ENCODE measurements at regions not wholly inside any gene's neighbourhood (a gene's known extent, or its start where the extent isn't known, plus 50 kb on each side); places are given as distances from the start of the nearest gene placed in this dataset.
A peak's percentile ranks its signal among the peaks of the same experiment; 100 is the strongest.

- Histone ChIP-seq H3K9me3 (no peaks in the 10 kb centered on the region), H3K27me3 (no peaks in the 10 kb centered on the region), H3K4me1 (no peaks in the 10 kb centered on the region), H3K27ac (no peak overlapping the region), H3K4me3 (no peak overlapping the region), H3K36me3 (no peaks in the 10 kb centered on the region)
- intact Hi-C loops (cut with DNase I) = no loop called here
- DNase-seq (ENCODE audit: extremely low spot score in 2 of 2) = peak in 1 of 2 donors; percentile 46
- TF ChIP-seq CTCF (IDR thresholded peaks at IDR 0.05) = no peak
- TF ChIP-seq POLR2A (IDR thresholded peaks at IDR 0.05) = no peak
- TF ChIP-seq POLR2AphosphoS5 (IDR thresholded peaks at IDR 0.05; ENCODE audit: insufficient read depth in 1 of 2, low read depth in 1 of 2) = no peak
These were observed 176.1 kb downstream of the MINAR1 start for GRCh38 chr15:79608066-79608864.

- DNase-seq (ENCODE audit: extremely low spot score in 2 of 2) = peak in 1 of 2 donors; percentile 55
- Histone ChIP-seq H3K27ac (no peak overlapping the region), H3K4me3 (no peak overlapping the region), H3K27me3 (no peaks in the 10 kb centered on the region), H3K36me3 (no peaks in the 10 kb centered on the region), H3K4me1 (no peaks in the 10 kb centered on the region), H3K9me3 (no peaks in the 10 kb centered on the region)
- no peak for TF ChIP-seq POLR2AphosphoS5 (IDR thresholded peaks at IDR 0.05; ENCODE audit: insufficient read depth in 1 of 2, low read depth in 1 of 2)
- TF ChIP-seq POLR2A (IDR thresholded peaks at IDR 0.05) = no peak
- TF ChIP-seq CTCF (IDR thresholded peaks at IDR 0.05) = no peak
- intact Hi-C loops (cut with DNase I) = no loop called here
These were observed 177.4 kb downstream of the MINAR1 start for GRCh38 chr15:79609506-79609905.

- Histone ChIP-seq H3K4me1 (no peaks in the 10 kb centered on the region), H3K36me3 (no peaks in the 10 kb centered on the region), H3K4me3 (no peak overlapping the region), H3K9me3 (no peaks in the 10 kb centered on the region), H3K27ac (no peak overlapping the region), H3K27me3 (no peaks in the 10 kb centered on the region)
- DNase-seq (ENCODE audit: extremely low spot score in 2 of 2) = no peak
- intact Hi-C loops (cut with DNase I) = no loop called here
- TF ChIP-seq POLR2A (IDR thresholded peaks at IDR 0.05) = no peak
- no peak for TF ChIP-seq CTCF (IDR thresholded peaks at IDR 0.05)
- no peak for TF ChIP-seq POLR2AphosphoS5 (IDR thresholded peaks at IDR 0.05; ENCODE audit: insufficient read depth in 1 of 2, low read depth in 1 of 2)
These were observed 177.9 kb downstream of the MINAR1 start for GRCh38 chr15:79610021-79610420.

GRCh38 chr15:79615754-79616153, 183.6 kb downstream of the MINAR1 start:
- peak in 1 of 2 donors; percentile 61 for DNase-seq (ENCODE audit: extremely low spot score in 2 of 2)
- Histone ChIP-seq H3K36me3 (no peaks in the 10 kb centered on the region), H3K27ac (no peak overlapping the region), H3K4me3 (no peak overlapping the region), H3K4me1 (no peaks in the 10 kb centered on the region), H3K27me3 (no peaks in the 10 kb centered on the region), H3K9me3 (no peaks in the 10 kb centered on the region)
- intact Hi-C loops (cut with DNase I) = no loop called here
- TF ChIP-seq CTCF (IDR thresholded peaks at IDR 0.05) (no peak), POLR2A (IDR thresholded peaks at IDR 0.05) (no peak), POLR2AphosphoS5 (IDR thresholded peaks at IDR 0.05; ENCODE audit: insufficient read depth in 1 of 2, low read depth in 1 of 2) (no peak)

GRCh38 chr15:79617071-79617470, 184.9 kb downstream of the MINAR1 start:
- Histone ChIP-seq H3K27ac (no peak overlapping the region), H3K27me3 (no peaks in the 10 kb centered on the region), H3K36me3 (no peaks in the 10 kb centered on the region), H3K4me1 (no peaks in the 10 kb centered on the region), H3K4me3 (no peak overlapping the region), H3K9me3 (no peaks in the 10 kb centered on the region)
- intact Hi-C loops (cut with DNase I) = no loop called here
- no peak for DNase-seq (ENCODE audit: extremely low spot score in 2 of 2)
- TF ChIP-seq POLR2A (IDR thresholded peaks at IDR 0.05) (no peak), CTCF (IDR thresholded peaks at IDR 0.05) (no peak), POLR2AphosphoS5 (IDR thresholded peaks at IDR 0.05; ENCODE audit: insufficient read depth in 1 of 2, low read depth in 1 of 2) (no peak)
